Inferior parietal cortex (tissue), 1 donor: ENCODE measurements at regions not wholly inside any gene's neighbourhood (a gene's known extent, or its start where the extent isn't known, plus 50 kb on each side); places are given as distances from the start of the nearest gene placed in this dataset.

Experiments used
- DNase-seq: peaks from one replicate; pipeline ENCODE4 v3.0.0-alpha.2; 2016; ENCODE audit errors: extremely low spot score

DNA sequence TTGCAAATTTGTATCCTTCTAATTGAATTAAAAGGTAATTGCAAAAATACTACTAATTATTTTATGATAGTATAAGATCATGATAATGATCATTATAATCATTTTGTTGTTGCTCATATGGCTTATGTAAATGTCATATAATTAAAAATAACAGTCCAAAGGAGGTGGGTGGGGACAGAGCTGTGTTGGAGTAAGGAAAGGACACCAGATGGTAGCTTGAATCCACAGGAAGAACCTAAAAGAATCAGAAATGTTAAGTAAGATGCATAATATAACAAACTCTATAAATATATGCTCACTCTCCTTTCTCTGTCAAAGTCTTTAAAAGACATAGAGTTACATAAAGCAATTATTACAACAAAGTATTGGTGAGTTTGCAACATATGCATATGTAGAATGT, 650.7 kb upstream of the HS6ST1 start:
- no peak for DNase-seq

DNA sequence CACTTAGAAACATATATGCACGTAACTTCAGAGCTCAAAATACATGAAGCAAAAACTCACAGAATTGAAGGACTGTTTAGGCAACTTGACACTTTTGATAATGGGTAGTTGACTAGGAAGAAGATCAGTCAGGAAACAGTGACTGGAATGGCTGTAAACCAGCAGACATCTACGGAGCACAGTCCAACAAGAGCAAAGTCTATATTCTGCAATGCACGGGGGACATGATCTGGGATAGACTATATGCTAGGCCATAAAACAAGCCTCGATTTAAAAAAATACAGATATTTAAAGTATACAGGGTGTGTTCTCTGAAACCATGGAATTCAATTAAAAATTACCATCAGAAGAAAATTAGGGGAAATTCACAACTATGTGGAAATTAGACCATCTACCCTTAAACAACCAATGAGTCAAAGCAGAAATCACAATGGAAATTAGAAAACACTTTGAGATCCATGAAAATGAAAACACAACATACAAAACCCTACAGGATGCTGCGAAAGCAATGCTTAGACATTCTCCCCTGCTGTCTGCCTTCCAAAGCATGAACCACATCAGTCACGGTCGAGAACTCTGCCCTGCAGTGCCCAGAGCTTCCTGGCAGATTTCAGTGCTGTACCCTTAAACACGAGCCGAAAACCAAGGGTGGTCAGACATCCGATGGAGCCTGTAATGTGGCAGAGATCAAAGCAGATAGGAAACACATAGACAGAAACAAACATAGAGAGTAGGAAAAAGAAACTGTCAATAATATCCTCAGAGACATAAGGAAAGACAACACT, 651.9 kb upstream of the HS6ST1 start:
- DNase-seq = no peak

DNA sequence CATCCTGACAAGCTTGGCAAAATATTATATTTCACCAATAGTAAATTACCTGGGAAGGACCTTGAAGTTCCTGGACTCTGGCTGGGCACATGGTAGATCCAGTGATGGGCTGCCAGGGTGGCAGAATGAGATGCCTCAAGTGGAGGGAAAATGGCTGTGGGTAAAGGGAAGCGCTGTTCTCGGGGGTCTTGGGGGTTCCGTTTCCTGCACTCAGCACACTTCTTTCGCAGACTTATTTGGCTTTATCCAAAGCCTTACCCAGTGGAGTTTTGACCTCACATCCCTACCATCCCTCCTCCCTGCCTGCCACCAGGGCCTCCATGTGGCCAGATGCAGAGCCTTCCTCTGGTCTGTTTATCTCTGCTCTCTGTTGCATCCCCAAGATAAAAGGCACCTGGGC, 654.9 kb upstream of the HS6ST1 start:
- DNase-seq = no peak

- DNase-seq = no peak
Measured at GRCh38 chr2:128978212-128978611, 659.5 kb upstream of the HS6ST1 start.

DNA sequence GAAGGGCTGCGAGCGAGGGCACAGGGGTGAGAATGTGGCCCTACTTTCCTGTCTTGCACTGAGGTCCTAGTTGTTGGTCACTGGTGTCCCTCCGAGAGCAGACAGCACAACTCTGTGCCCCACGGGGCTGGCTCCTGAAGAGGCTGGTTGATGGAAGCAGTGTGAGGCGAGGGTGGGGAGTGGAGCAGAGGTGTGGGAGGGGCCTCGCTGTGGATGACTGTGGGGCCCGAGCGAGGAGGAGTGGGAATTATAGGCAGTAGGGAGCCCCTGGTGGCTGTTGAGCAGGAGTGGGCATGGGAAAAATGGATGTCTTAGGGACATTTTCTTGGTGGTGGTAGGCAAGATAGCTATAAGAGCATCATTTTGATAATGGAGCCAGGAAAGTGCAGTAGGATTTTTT, 660.5 kb upstream of the HS6ST1 start:
- DNase-seq = no peak

GRCh38 chr2:128980475-128980874, 661.8 kb upstream of the HS6ST1 start:
- DNase-seq = no peak

DNA sequence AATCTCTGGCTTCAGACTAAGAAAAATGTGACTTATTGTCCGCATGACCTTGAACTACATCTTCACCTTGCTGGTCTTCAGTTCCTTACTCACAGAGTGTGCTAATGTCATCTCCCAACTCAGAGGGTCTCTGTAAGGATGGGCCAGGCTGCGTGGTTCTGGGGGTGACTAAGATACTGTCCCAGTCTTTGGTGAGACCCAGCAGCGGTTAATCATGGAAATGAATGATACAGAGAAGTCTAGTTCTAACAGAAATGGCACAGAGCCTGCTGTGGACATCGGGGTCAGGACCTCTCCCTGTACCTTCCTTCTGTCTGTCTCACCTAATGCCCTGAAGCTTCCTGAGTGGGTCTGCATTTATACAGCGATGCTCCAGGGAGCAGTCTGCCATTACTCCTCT, 662.7 kb upstream of the HS6ST1 start:
- no peak for DNase-seq

- no peak for DNase-seq
Measured at GRCh38 chr2:128982001-128982400, 663.3 kb upstream of the HS6ST1 start.

DNA sequence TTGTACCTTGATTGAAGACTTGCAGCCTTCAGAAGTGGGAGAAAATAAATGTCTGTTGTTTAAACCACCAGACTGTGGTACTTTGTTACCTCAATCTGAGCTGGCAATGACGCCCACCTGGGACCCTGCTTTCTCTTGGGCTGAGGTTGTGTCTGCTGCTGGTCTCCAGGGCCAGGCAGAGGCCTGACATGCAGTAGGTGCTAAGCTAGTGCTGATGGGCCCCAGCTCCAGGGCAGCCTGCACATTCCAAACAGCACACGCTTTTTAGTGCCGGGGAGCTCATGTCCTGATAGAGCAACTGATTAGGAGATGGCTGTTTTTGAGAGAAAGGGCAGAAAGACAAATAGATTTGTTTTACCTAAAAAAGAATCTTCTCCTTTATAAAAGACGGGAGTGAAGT, 664.0 kb upstream of the HS6ST1 start:
- no peak for DNase-seq

- DNase-seq = no peak
Measured at GRCh38 chr2:128983094-128983493, 664.4 kb upstream of the HS6ST1 start.

DNA sequence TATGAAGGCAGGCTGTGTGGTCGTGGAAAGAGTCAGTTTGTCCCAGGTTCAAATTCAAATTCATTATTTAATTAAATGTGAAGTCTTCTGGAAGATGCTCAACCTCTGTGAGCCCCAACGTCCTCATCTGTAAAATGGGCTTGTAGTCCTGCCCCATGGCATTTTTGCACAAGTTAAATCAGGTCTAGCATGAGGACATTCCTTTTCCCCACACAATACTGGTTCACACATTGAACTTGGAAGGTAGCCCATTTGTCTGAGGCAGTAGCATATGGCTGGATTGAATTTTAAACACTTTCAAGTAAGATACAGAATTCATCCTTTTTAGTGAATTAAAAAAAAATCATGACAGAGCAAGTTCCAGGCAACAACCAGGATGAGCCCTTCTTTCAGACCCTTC, 665.4 kb upstream of the HS6ST1 start:
- DNase-seq = no peak

DNA sequence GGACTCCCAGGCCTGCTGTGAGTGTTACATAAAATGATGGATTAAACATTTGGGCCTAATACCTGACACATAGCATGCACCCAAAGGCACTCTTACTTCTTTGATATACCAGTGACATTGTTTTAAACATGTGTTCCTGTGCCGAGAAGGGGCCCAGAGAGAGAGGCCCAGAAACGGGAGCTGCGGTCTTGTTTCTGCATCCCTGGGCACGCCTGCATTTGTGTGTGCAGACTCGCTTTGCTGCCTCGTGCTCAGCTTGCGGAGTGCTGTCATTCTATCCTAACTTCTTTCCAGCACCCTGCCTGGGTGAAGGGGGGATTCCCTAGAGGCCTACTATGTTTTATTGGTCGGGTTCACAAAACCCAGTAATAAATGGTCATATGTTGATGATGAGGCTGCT, 666.2 kb upstream of the HS6ST1 start:
- no peak for DNase-seq

DNA sequence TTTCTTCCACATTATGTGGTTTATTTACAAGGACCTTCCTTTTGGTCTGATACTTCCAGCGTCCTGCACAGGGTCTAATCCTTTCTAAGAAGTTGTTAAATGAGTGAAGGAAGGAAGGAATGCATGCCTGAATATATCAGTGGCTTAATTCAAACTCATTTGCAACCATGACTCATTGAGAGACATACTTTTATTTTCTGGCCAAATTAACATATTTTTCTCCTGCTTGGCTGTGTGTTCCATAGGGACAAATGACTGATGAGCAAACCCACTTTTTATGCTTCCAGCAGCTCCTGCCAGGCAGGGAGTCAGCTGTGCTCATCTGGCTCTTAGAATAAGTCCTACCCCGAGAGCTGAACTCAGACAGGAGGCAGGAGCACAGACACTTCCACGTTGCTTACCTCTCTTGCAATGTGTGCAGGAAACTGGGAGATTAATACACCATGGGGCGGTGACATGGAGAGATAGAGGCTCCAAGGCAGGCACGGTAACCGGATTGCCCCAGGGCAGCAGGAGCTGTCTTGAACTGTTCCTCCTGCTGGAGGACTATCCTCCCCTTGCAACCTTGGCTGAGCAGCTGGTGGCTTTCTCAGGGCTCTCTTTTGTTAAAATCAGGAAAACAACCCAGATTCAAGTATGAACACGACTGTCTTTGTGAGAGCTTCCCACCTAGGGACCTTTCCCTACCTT, 667.5 kb upstream of the HS6ST1 start:
- peak; percentile 58 for DNase-seq

DNA sequence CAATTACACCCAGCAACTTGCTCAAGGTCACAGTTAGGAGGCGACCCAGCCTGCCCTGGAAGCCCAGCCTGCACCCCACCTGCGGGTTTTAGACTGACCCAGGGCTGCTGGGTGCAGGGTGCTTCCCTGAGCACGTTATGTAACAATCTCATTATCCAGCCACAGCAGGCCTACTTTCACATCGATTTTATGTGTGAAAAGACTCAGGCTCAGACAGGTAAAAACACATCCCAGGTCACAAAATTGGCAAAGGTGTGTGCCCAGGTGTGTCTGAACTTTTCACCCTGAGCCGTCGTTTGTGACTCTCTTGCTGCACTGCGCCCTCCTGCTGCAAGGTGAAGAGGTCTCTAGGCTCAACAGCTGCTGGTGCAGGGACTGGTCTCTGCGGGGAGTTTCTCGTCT, 668.2 kb upstream of the HS6ST1 start:
- DNase-seq = no peak

DNA sequence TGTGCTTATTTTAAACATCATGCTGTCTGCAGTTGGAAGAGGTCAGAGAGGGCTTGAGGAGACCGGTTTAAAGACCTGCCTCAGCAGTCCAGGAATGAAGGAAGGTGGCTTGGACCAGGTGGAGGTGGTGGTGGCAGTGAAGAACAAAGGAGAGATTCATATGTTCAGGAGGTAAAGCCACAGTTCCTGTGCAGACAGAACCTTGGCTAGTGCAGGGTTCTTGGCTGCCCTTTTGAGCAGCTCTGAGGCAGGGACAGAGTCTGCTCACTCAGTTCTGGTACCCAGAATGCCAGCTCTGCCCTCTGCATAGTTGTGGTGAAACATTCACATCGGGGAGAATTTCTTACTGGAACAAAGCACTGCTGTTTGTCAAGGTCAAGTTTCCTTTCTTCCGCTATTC, 669.7 kb upstream of the HS6ST1 start:
- no peak for DNase-seq

DNA sequence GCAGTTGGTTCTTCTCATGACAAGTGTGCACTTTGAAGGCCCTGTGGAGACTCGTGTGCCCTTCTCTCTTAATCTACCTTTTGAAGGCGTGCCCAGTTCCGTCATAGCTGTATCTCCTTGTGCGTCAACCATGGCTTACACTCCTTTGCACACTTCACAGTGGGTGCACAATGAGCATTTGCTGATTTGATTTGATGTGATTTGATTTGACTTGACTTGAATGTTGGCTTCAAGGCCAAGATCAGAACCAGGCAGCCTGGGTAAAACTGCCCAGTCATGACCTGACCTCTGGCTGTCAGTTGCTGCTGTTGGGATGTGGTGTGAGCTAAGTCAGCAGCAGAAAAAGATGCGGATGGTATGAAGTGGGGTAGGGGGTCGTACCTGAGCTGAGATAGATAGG, 670.3 kb upstream of the HS6ST1 start:
- DNase-seq = no peak

DNA sequence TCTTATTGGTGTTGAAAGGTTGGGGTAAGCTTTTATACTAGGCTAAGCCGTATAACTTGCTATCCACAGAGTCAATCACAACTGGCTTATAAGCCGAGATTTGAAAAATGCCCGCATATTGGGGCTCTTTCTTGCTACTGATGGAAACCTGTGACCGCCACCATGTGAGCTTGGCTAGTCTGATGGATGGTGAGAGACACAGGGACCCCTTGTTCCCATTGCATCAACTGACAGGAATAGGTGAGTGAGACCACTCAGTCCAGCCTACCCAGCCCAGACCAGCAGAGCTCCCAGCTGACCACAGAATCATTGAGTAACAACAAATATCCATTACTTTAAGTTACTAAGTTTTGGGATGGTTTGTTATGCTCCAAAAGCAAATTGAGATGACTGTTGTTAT, 676.4 kb upstream of the HS6ST1 start:
- no peak for DNase-seq

GRCh38 chr2:128996078-128996477, 677.4 kb upstream of the HS6ST1 start:
- DNase-seq = no peak

- no peak for DNase-seq
Measured at GRCh38 chr2:128997166-128997866, 678.6 kb upstream of the HS6ST1 start.

DNA sequence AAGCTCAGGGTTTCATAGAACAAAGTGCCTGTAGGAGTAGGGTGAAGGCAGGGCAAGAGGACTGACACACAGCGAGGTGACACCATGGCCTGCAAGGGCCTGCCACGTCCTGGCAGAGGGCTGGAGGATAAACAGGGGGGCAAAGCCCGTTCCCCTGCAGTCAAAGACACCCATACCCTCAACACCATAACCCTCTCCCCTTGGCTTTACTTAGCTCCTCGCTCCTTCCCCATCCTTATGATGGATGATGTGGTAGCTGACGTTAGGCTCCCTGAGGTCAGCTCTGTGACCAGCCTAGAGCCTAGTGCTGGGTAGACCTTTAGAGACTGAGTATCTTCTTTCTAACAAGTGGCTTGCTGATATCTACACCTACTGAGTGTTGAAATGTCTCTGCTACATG, 683.3 kb upstream of the HS6ST1 start:
- no peak for DNase-seq

- no peak for DNase-seq
Measured at GRCh38 chr2:129002751-129003150, 684.1 kb upstream of the HS6ST1 start.

GRCh38 chr2:129004485-129004884, 685.8 kb upstream of the HS6ST1 start:
- DNase-seq = no peak

DNA sequence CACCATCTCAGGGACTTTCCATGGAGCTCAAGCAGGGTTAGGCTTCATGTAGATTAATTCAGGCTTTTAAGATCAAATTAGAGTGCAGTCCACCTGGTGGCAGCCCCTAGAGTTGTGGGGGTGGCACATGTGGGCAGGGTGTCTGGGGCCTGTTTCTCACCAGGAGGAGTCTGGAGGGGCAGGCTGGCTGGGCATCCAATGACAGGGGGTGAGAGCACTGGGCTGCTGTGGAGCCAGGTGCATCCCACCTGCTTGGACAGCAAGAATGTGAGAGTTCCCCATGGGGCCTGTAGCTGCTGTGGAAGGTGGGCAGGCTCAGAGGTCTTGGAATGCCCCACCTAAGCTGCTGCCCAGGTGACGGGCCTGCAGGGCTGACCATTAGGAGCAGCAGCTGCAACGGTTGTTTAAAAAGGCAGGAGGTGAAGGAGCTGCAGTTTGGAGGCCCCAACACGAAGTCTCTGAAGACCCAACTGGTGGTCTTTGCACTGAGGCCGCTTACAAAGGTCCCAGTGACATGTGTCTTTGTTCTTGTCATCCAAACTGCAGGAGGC, 686.3 kb upstream of the HS6ST1 start:
- no peak for DNase-seq
